Spleen (tissue), 7 donors: ENCODE measurements at regions not wholly inside any gene's neighbourhood (a gene's known extent, or its start where the extent isn't known, plus 50 kb on each side); places are given as distances from the start of the nearest gene placed in this dataset.

Experiments
- POLR2A ChIP-seq, 3 donors: fragments of 450-650 bp; IDR thresholded peaks; one replicate each; pipeline ENCODE4 v1.5.1; 2017; ENCODE audit warnings: antibody characterized with exemption in 3 of 3, mild to moderate bottlenecking in 1 of 3
- POLR2AphosphoS5 ChIP-seq, 3 donors: sonication (generic); formaldehyde crosslinking; IDR thresholded peaks; one replicate each; pipeline ENCODE4 v1.5.1; 2017; ENCODE audit warnings: antibody characterized with exemption in 3 of 3
- TF ChIP-seq, protein P1 (sequence below), 11 experiments: fragments of 200-600 bp in 7 of 11; fragments of 450-650 bp in 4 of 11; sonication (generic) in 4 of 11; IDR thresholded peaks in 8 of 11; conservative IDR thresholded peaks in 3 of 11; 1 replicate in 7 of 11; 2 replicates in 4 of 11; pipeline versions ENCODE4 v1.4.0 to v1.8.0; 2016 to 2021; ENCODE audit warnings: antibody characterized with exemption in 11 of 11, inconsistent platforms in 4 of 11, mild to moderate bottlenecking in 1 of 11
- donor health status: DM: no; HTN: no; CAD: no; lungs with moderate emphysema.
- donor health status: DM: no; HTN: no; CAD: no.
- donor health status: DM: no; HTN: no; CAD: no.

GRCh38 chr5:104213216-104213615 is 650.6 kb upstream of the NUDT12 start:
- TF ChIP-seq, protein P1, sequence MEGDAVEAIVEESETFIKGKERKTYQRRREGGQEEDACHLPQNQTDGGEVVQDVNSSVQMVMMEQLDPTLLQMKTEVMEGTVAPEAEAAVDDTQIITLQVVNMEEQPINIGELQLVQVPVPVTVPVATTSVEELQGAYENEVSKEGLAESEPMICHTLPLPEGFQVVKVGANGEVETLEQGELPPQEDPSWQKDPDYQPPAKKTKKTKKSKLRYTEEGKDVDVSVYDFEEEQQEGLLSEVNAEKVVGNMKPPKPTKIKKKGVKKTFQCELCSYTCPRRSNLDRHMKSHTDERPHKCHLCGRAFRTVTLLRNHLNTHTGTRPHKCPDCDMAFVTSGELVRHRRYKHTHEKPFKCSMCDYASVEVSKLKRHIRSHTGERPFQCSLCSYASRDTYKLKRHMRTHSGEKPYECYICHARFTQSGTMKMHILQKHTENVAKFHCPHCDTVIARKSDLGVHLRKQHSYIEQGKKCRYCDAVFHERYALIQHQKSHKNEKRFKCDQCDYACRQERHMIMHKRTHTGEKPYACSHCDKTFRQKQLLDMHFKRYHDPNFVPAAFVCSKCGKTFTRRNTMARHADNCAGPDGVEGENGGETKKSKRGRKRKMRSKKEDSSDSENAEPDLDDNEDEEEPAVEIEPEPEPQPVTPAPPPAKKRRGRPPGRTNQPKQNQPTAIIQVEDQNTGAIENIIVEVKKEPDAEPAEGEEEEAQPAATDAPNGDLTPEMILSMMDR (IDR thresholded peaks at IDR 0.05 in 8 of 11, conservative IDR thresholded peaks at IDR 0.05 in 3 of 11): no peak
- TF ChIP-seq POLR2AphosphoS5 (IDR thresholded peaks at IDR 0.05): no peak
- TF ChIP-seq POLR2A (IDR thresholded peaks at IDR 0.05): no peak
